CD14-positive monocyte (primary cell): ENCODE measurements at regions not wholly inside any gene's neighbourhood (a gene's known extent, or its start where the extent isn't known, plus 50 kb on each side); places are given as distances from the start of the nearest gene placed in this dataset.
A peak's percentile ranks its signal among the peaks of the same experiment; 100 is the strongest.

ENCODE experiments used
- DNase-seq, 3 donors: peaks; one replicate each; pipeline ENCODE4 v3.0.0-alpha.2; 2011 to 2022
- H2AFZ ChIP-seq: 2 replicates; pipeline ENCODE4 v1.6.0; 2012; ENCODE audit warnings: mild to moderate bottlenecking, low read depth, low read length, inconsistent platforms; ENCODE audit not compliant: insufficient read depth, poor library complexity, severe bottlenecking
- H3K27ac ChIP-seq, 2 donors: 1 replicate in 1 of 2; 2 replicates in 1 of 2; pipeline ENCODE4 v1.5.1; 2012 to 2013; ENCODE audit warnings: low read length in 2 of 2, control low read depth in 1 of 2, inconsistent platforms in 1 of 2, low read depth in 1 of 2, mild to moderate bottlenecking in 1 of 2
- H3K27me3 ChIP-seq, 2 donors: one replicate each; pipeline versions ENCODE4 v1.6.0 to v1.6.1; 2011 to 2013; ENCODE audit warnings: low read length in 2 of 2; ENCODE audit not compliant: control insufficient read depth in 2 of 2, insufficient read depth in 2 of 2
- H3K36me3 ChIP-seq, 2 donors: replicated peaks in 1 of 2; 1 replicate in 1 of 2; 2 replicates in 1 of 2; pipeline versions ENCODE4 v1.5.1 to v1.6.1; 2012 to 2013; ENCODE audit warnings: low read length in 2 of 2, control low read depth in 1 of 2, inconsistent platforms in 1 of 2, mild to moderate bottlenecking in 1 of 2; ENCODE audit not compliant: insufficient read depth in 2 of 2, control insufficient read depth in 1 of 2
- H3K4me1 ChIP-seq, 2 donors: 1 replicate in 1 of 2; 2 replicates in 1 of 2; pipeline versions ENCODE4 v1.5.1 to v1.6.1; 2012 to 2013; ENCODE audit warnings: low read length in 2 of 2, control low read depth in 1 of 2, inconsistent platforms in 1 of 2, mild to moderate bottlenecking in 1 of 2, moderate library complexity in 1 of 2; ENCODE audit not compliant: insufficient read depth in 2 of 2, control insufficient read depth in 1 of 2
- H3K4me2 ChIP-seq: replicated peaks from 2 replicates; pipeline ENCODE3; 2012; ENCODE audit warnings: low read length, moderate library complexity, mild to moderate bottlenecking; ENCODE audit not compliant: poor library complexity, severe bottlenecking; ENCODE audit errors: extremely low read depth
- H3K4me3 ChIP-seq, 3 experiments: fragments of 200-600 bp in 1 of 3; sonication (generic) in 1 of 3; replicated peaks in 1 of 3; 1 replicate in 2 of 3; 2 replicates in 1 of 3; pipeline ENCODE4 v1.5.1; 2011 to 2013; ENCODE audit warnings: low read length in 3 of 3, mild to moderate bottlenecking in 3 of 3, control low read depth in 2 of 3, low read depth in 2 of 3, inconsistent platforms in 1 of 3, moderate library complexity in 1 of 3
- H3K79me2 ChIP-seq: 2 replicates; pipeline ENCODE4 v1.6.0; 2012; ENCODE audit warnings: mild to moderate bottlenecking, control low read depth, inconsistent platforms, low read length, moderate library complexity; ENCODE audit not compliant: insufficient read depth
- H3K9ac ChIP-seq: 2 replicates; pipeline ENCODE4 v1.6.0; 2017; ENCODE audit warnings: low read length, mild to moderate bottlenecking; ENCODE audit not compliant: insufficient read depth, poor library complexity, severe bottlenecking
- H3K9me3 ChIP-seq, 2 donors: replicated peaks in 1 of 2; 1 replicate in 1 of 2; 2 replicates in 1 of 2; pipeline versions ENCODE4 v1.5.1 to v1.6.1; 2012 to 2013; ENCODE audit warnings: low read length in 2 of 2, control low read depth in 1 of 2; ENCODE audit not compliant: control insufficient read depth in 1 of 2, insufficient read depth in 1 of 2
- H4K20me1 ChIP-seq: 2 replicates; pipeline ENCODE4 v1.6.0; 2012; ENCODE audit warnings: mild to moderate bottlenecking, low read length, control low read depth, moderate library complexity; ENCODE audit not compliant: insufficient read depth
- H3K27ac Mint-ChIP-seq, 7 donors: one replicate each; pipeline ENCODE4 v1.8.0; 2020; ENCODE audit warnings: mild to moderate bottlenecking in 7 of 7, mixed read lengths in 7 of 7, moderate library complexity in 6 of 7, inconsistent platforms in 2 of 7
- H3K27me3 Mint-ChIP-seq, 3 donors: one replicate each; pipeline ENCODE4 v1.8.0; 2021 to 2022; ENCODE audit warnings: low read depth in 3 of 3, mild to moderate bottlenecking in 3 of 3, mixed read lengths in 3 of 3, moderate library complexity in 3 of 3, inconsistent platforms in 1 of 3
- H3K36me3 Mint-ChIP-seq, 2 donors: one replicate each; pipeline ENCODE4 v1.8.0; 2020; ENCODE audit warnings: mixed read lengths in 2 of 2, inconsistent platforms in 1 of 2, mild to moderate bottlenecking in 1 of 2
- H3K4me1 Mint-ChIP-seq: one replicate; pipeline ENCODE4 v1.8.0; 2020; ENCODE audit warnings: mild to moderate bottlenecking, mixed read lengths
- H3K4me3 Mint-ChIP-seq, 2 donors: one replicate each; pipeline ENCODE4 v1.8.0; 2020; ENCODE audit warnings: mild to moderate bottlenecking in 2 of 2, mixed read lengths in 2 of 2, moderate library complexity in 1 of 2
- H3K9me3 Mint-ChIP-seq, 7 donors: one replicate each; pipeline ENCODE4 v1.8.0; 2020 to 2022; ENCODE audit warnings: mixed read lengths in 7 of 7, mild to moderate bottlenecking in 6 of 7, moderate library complexity in 6 of 7, inconsistent platforms in 2 of 7
- CTCF ChIP-seq: fragments of 200-600 bp; IDR thresholded peaks from one replicate; pipeline ENCODE4 v1.8.0; 2022; ENCODE audit warnings: antibody characterized with exemption, mild to moderate bottlenecking
- WGBS: methylation state at CpG from one replicate; pipeline ENCODE4 v1.1.5; 2013; ENCODE audit warnings: missing lambda C conversion rate; ENCODE audit not compliant: insufficient coverage; 5-methylcytosine and 5-hydroxymethylcytosine counted together
- intact Hi-C, 2 donors: fragments of 100-400 bp; cut with micrococcal nuclease; formaldehyde crosslinking; loops; one replicate each; pipeline versions ENCODE4 v1.15.0 to v1.15.1; 2023

- WGBS, result 79% methylated on average over 2 of the region's 5 CpGs
- no peak overlapping the region for H2AFZ ChIP-seq
- no peak overlapping the region for H3K4me2 ChIP-seq
- no peaks in the 10 kb centered on the region for H3K36me3 Mint-ChIP-seq
- no peak overlapping the region for H3K27ac ChIP-seq
- peaks cover 25% of the 10 kb centered on the region for H3K4me1 Mint-ChIP-seq
- H3K27ac Mint-ChIP-seq, result no peak overlapping the region
- no peak overlapping the region for H3K4me3 ChIP-seq
- intact Hi-C loops, result no loop called here
- peaks cover 0 to 2% (median 0%) of the 10 kb centered on the region in 7 donors for H3K9me3 Mint-ChIP-seq
- peaks cover 15 to 22% of the 10 kb centered on the region in 2 donors for H3K4me1 ChIP-seq
- H3K9ac ChIP-seq, result no peak overlapping the region
- H3K79me2 ChIP-seq, result no peaks in the 10 kb centered on the region
- H3K36me3 ChIP-seq, result no peaks in the 10 kb centered on the region
- TF ChIP-seq CTCF, result no peak
- H3K4me3 Mint-ChIP-seq, result no peak overlapping the region
- no peaks in the 10 kb centered on the region for H3K27me3 ChIP-seq
- H4K20me1 ChIP-seq, result no peaks in the 10 kb centered on the region
- peaks cover 1 to 5% (median 3%) of the 10 kb centered on the region in 3 donors for H3K27me3 Mint-ChIP-seq
- no peak for DNase-seq
- H3K9me3 ChIP-seq, result no peaks in the 10 kb centered on the region
These were observed 73.5 kb upstream of the SLCO3A1 start for GRCh38 chr15:91779960-91780359.

GRCh38 chr15:91780387-91780786 is 73.1 kb upstream of the SLCO3A1 start:
- peaks cover 0 to 2% (median 0%) of the 10 kb centered on the region in 7 donors for H3K9me3 Mint-ChIP-seq
- H3K4me3 ChIP-seq, result no peak overlapping the region
- no peaks in the 10 kb centered on the region for H4K20me1 ChIP-seq
- H3K27me3 Mint-ChIP-seq, result peaks cover 1 to 5% (median 3%) of the 10 kb centered on the region in 3 donors
- H3K9me3 ChIP-seq, result no peaks in the 10 kb centered on the region
- H3K4me1 Mint-ChIP-seq, result peaks cover 25% of the 10 kb centered on the region
- H3K4me2 ChIP-seq, result no peak overlapping the region
- TF ChIP-seq CTCF, result no peak
- WGBS, result 93% methylated on average over 3 of the region's 3 CpGs
- no peak overlapping the region for H3K9ac ChIP-seq
- no peak overlapping the region for H3K27ac Mint-ChIP-seq
- no peak overlapping the region for H3K4me3 Mint-ChIP-seq
- no peaks in the 10 kb centered on the region for H3K36me3 Mint-ChIP-seq
- H3K79me2 ChIP-seq, result no peaks in the 10 kb centered on the region
- peak; percentile 6 to 27 (median 9) for DNase-seq
- peak overlapping the region; percentile 29 for H2AFZ ChIP-seq
- no peaks in the 10 kb centered on the region for H3K36me3 ChIP-seq
- no peaks in the 10 kb centered on the region for H3K27me3 ChIP-seq
- H3K27ac ChIP-seq, result no peak overlapping the region
- intact Hi-C loops, result no loop called here
- peaks cover 15 to 22% of the 10 kb centered on the region in 2 donors for H3K4me1 ChIP-seq
